Activated CD4-positive, alpha-beta T cell treated with anti-CD3 and anti-CD28 coated beads, Interleukin-2, Interleukin-6, amounts not matched to agents 100 ng/mL and 50 ng/mL, durations not matched to agents 16 hours and 8 hours (primary cell): ENCODE measurements at regions not wholly inside any gene's neighbourhood (a gene's known extent, or its start where the extent isn't known, plus 50 kb on each side); places are given as distances from the start of the nearest gene placed in this dataset.
"Not testable (repeated sequence)": the region's sequence is repeated elsewhere in the genome, so short reads cannot be mapped to it uniquely, and the experiment has no call there.

Experiments
- DNase-seq: peaks from one replicate; pipeline ENCODE4 v3.0.0-alpha.2; 2020

DNA sequence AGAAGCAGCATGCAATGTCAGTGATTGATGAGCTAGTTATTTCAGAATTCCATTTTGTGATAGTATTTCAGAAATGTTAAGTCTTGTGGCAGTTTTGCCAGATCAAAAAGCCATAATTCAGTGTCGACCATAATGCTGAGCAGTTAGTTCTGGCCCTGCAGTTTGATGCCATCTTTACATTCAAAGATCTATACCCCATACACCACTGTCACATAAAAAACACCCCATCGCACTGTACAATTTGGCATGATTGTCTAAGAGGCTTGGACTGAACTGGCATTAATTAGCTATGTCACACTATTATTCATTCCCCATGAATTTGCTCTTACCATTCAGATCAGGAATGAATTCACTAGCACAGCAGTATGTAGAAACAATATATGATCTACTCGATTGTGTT, 127.7 kb upstream of the EPHA3 start:
- no peak for DNase-seq

DNA sequence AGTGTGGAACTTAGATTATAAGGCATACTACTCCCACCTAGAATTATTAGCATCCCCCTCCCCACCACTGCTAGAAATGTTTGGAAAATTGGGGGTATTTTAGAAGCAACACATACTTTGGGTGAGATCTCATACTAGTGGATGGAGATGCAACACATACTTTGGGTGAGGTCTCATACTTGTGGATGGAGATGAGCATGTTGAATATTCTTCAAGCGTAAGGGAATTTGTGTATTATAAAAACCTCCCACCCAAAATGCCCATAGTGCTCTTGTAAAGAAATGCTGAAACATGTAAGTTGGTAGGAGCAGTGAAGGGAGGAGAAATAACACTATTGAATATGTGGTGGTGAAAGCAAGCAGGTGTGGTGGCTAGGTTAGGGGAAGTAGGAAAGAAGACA, 124.0 kb upstream of the EPHA3 start:
- no peak for DNase-seq

DNA sequence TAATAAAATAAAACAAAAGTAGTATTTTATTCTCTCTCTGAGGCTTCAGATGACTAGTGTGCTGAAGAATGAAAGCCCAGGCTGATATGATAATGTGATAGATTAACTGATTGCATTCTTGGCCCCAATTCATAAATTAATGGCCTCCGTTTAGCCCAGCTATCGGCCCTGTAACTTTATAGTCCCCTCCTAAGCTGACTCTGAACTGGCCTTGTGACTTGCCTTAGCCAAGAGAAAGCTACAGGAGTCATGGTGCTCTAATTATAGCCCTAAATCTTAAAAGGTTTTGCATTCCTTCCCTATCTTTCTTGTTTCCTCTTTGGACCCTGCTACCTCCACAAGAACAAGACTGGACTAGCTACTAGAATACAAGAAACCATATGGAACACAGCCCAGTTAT, 123.2 kb upstream of the EPHA3 start:
- DNase-seq: no peak

DNA sequence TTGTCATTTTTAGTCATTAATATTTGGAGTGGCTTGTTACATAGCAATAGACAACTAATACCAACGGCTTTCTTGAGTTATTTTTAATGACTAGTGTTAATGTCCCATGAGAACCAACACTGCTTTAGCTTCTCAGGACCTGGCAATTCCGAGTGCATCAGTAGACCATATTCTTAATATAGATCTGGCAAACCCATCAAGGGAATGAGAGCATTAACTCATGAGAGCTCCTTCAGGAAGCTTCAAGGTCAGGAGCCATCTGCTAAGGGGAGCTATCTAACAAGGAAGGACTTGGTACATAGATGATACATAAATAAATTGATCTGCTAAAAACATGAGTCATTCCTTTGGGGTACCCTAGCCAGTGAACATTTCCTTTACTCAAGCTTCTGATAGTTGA, 122.6 kb upstream of the EPHA3 start:
- no peak for DNase-seq

DNA sequence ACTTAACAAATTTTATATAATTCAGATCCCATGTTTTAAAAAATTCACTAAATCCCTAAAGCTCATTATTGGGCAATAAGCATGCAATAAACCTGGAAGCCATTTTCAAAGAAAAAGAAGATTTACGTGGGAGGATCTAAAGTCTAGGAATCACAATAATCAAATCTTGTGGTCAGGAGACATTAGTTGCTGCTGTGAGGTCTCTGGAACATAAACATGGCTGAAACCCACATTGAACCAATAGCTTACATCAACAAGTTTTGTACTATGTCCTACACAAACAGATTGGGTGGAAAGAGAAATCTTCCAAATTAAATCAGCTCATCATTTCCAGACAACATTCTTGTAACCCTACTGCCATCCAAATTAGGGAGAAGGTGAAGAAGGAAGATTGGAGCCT, 121.9 kb upstream of the EPHA3 start:
- no peak for DNase-seq

DNA sequence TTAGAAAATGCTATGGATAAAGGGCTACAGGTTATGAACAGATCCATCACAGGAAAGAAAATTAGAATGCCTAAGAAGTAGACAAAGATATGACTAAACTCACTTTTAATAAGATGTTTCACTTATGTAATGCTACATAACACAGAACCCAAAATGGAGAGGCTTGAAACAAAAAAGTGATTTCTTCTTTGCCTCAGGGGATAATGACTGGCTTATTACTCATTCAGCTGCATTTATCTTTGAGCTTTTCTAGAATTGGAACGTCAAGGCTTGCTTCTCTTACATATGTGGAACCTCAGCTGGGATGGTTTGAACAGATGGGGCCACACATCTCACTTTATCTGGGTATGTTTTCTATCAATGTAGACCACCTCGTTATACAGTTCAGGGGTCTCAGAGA, 120.6 kb upstream of the EPHA3 start:
- no peak for DNase-seq

DNA sequence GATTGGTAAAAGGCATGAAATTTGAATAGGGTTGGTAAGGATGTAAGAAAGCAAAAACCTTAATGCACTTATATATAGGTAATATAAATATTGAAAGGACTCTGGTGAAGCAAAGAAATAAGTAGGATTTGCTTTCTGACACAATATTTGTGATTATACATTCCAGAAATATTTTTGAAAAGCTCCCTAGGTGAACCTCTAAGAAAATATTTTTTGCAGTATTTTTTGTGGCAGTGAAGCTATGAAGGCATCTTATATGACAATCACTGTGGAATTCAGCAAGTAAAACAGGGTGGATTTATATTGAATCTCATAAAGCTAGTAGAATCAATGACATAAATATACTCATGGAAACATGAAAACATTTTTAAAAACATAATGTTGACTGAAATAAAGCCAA, 119.6 kb upstream of the EPHA3 start:
- no peak for DNase-seq

DNA sequence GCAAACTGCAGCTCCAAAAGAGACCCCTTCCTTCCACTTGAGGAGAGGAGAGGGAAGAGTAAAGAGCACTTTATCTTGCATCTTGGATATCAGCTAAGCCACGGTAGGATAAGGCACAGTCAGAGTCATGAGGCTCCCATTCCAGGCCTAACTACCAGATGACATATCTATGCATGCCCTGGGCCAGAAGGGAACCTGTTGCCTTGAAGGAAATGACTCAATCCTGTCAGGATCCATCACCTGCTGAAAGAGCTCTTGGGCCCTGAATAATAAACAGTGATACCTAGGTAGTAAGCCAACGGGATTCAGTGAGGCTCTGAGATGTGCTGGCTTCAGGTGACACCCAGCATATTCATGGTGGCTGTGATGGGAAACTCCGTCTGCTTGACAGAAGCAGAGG, 118.5 kb upstream of the EPHA3 start:
- no peak for DNase-seq

DNA sequence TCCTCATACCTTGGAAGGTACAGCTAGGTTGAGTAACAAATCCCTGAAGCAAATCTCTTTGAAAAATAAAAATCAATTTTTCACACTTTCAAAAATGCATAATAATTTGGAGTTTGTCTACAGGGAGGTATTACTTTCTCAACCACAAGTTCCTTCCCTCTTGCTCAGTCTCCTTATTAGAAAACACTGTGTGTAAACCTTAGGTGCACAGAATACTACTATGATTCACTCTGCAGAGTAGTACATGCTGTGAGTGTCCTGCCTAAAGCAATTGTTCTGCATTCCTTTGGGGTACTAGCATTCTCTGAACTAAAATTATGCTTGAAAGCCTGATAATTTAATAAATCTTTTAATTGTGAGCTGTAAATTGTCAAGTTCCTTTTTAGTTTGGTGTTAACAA, 115.9 kb upstream of the EPHA3 start:
- no peak for DNase-seq

DNA sequence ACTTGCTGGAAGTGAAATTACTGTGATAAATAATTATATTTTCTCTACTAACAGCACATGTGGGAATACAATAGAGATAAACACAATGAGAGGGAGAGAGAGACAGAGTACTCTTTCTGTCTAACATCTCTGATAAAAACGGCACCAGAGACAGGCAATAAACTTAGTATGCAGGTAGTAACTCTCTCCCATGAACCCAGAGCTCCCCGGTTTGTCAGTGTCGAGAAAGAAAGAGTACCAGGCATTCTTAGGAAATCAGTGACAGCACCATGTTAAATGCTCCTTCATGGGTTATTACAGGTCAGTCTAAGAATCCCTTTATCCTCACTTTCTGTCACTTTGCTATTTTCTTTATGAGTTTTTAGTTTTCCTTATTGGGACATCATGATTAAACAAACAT, 110.7 kb upstream of the EPHA3 start:
- DNase-seq: no peak

DNA sequence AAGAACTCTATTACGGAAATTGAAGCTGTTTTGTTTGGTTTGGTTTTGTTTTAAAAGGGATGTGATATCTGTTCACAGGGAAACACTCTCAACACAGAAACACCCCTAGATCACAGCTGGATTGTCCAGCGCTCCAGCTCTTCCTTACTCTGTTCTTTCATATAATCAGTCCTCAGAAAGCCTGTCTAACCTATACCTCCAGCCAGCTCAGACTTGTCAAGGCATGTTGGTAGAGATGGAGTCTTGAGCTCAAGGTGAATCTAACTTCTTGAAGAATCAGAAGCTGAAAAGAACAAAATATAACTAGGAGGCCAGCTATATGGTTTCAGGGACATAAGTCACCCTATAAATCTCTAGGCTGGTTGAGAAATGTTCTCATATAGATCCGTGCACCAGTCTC, 110.2 kb upstream of the EPHA3 start:
- no peak for DNase-seq

DNA sequence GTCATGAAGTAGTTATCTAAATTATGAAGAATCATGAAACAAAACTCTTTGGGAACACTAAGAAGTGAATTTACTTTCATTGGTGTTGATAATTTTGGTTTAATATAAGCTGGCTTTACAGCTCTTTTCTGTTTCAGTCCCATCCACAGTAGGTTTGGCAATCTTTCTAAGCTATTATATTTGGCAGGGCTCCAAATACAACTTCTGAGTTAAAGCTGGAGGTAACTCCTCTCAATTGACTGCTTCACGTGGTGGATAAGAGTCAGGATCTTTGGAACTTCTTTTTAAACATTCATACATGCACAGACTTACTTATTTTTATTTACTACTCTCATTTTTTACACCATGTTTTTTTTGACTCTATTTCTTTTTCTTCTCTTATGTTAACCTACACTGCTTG, 106.5 kb upstream of the EPHA3 start:
- no peak for DNase-seq

DNA sequence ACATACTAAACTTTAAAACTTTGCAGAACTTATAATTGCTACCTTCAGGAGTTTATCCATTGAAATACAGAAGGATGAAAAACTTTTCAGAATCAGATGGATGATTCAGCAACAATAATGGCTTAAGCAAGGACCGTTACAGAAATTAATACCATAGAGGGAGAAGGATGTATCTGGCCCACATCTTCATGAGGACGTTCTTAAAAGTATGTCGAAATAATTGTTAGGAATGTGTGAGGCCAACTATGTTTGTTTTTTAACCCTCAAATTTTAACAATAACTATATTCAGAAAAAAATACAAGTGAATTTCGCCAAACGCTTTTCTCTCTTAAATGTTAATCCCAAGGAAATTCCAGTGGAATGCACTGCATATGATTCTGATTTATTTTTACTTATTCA, 105.2 kb upstream of the EPHA3 start:
- no peak for DNase-seq

DNA sequence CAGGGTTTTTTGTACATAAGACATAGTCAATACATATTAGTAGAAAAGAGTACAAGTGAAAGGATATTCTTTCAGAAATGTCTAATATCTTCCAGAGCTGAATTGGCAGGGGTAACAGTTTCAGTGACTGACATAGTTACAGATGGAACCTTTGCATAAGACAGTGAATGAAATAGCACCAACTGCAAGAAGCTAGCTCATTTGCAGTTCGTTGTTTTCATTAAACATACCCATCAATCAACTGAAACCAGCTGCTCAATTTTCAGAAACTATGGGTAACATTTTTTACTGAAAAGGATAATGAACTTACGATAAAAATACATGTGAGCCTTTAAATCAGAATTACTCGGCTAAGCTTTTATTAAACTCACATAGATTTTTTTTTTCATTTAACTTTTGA, 93.9 kb upstream of the EPHA3 start:
- no peak for DNase-seq

DNA sequence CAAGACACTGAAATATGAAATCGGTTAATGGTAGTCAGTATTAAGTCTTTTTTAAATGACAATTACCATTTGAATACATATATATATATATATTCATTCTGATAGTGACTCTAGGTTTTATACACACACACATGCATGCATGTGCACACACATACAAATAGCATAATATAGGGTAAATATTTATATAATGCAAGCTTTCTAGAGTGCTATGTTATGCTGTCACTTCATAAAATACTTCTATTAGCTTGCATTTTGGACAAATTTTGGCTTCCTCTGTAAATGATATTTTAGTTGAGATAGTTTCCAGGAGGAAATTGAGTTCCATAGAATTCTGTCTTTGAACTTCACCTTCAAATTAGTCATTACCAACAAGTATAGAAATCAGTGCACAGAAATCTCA, 89.9 kb upstream of the EPHA3 start:
- DNase-seq: no peak

DNA sequence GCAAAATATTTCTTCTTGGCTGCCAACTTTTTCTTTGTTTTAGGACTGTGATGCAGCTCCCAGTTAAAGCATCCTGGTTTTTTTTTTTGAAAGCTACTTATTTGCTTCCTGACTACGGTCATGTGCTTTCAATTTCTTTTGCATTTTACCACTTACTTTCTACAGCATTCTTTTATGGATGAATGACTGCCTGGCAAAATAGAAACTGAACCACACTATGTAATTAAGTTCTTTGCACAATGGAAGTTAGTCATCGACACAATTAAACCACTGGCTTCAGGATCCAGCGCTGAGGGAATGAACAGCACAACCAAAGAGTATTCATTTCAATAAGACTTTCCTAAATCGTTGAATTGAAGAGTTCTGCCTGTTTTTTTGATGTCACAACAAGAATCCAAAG, 82.2 kb upstream of the EPHA3 start:
- DNase-seq: no peak

DNA sequence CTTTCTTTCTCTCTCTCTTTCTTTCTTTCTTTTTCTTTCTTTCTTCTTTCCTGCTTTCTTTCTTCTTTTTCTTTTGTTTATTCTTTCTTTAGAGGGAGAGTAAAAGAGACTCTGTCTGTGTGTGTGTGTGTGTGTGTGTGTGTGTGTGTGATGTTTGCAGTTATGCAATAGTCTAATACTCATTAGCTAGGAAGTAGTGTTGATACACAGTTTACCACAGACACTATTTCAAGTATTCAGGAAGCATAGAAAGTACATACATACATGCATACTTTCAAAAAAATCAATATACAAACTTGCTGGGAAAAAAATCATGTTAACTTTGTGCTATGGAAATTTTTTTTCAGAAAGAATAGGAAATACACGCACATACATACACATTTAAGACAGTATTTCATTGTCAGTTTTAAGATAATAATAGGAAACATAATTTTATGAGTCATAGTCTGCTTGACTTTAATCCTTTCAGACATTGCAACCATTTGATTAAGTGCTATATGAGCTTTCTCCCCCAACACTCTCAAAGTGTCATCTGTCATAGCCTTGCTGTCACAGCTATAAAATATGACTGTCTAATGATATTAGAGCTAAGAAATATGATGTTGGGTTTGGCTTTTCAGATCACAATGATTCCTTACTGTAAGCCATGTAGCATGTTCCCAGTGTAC, 74.9 kb upstream of the EPHA3 start:
- no peak for DNase-seq

DNA sequence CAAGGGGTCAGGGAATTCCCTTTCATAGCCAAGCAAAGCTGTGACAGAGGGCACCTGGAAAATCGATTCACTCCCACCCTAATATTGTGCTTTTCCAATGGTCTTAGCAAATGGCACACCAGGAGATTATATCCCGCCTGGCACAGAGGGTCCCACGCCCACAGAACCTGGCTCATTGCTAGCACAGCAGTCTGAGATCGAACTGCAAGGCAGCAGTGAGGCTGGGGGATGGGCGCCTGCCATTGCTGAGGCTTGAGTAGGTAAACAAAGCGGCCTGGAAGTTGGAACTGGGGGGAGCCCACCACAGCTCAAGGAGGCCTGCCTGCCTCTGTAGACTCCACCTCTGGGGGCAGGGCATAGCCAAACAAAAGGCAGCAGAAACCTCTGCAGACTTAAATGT, 72.7 kb upstream of the EPHA3 start:
- DNase-seq: not testable (repeated sequence)

DNA sequence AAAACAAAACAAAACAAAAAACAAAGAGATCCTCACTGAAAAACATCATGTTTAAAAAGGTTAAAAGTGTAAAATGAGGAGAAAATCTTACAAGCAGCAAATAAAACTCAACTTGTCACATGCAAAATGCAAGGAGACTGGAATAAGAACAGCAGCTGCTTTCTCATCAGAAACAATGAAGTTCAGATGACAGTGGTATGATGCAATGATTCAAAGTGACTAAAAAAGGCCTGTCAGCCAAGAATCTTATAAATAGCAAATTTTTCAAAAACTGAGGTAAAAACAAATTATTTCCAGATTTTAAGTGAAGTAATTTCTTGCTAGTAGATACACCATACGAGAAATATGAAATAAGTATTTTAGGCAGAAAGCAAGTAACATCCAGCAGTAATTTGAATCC, 68.6 kb upstream of the EPHA3 start:
- no peak for DNase-seq

DNA sequence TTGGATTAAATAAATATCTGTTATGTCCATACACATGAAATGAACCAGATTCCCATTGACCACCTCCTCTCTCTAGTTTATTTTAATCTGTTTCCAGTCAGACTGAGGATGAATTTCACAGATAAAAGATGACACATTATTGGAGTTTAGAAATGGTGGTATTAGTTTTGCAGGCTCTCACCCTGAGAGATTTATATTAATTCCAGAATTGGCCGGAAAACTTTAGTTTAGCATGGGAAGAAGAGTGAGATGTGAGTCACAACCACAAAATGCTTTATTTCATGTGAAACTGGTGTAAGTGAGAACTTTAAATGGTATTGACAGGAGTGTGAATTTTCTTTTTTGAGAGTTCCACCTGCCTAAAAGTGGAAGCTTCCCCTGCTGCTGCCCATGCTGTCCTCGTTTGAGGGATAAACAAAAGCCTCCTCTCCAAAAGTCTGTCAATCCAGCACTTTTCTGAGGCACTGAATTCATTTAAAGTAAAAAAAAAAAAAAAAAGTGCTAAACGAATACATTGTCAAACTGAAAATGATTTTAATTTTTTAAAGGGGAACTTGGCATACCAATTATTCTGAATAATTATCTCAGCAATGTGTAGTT, 65.1 kb upstream of the EPHA3 start:
- no peak for DNase-seq

DNA sequence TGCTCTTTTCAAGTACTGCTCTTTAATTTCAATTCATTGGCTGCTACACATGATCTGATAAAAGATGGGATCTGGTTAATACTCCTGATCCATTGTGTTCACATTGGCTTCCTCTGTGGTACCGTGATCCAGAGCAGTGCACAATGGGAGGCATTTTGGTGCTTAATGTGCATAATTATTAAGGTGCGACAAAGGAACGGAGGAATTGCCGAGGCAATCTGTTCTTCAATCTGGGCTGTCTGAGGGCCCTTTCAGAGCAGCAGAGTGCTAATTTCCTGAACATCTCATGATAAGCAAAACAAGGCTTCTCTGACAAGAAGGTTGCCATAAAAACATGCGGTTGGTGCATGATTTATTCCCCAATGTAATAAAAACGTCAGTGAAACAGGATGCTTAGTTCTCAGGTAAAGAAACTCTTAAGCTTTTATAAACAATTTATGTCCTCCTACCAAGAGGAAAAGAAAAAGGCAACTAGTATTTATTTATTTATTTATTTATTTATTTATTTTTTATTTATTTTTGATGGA, 64.0 kb upstream of the EPHA3 start:
- no peak for DNase-seq

DNA sequence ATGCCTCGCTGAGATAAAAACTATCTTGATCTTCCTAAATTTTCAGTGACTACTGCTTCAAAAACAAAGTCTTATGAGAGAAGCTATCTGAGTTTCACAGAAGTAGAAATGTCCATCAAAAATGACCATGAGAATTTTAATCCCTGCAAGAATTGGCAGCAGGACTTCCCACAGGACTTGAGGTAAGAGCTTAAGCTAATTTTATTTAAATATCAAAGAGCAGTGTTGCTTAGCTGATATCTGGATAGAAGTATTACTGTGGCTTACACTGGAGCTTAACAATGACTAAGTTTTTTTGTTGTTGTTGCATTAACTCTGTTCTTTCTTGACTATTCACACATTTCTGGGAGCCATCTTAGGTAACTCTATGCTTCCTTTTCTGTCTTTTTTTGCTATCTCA, 60.8 kb upstream of the EPHA3 start:
- DNase-seq: no peak

DNA sequence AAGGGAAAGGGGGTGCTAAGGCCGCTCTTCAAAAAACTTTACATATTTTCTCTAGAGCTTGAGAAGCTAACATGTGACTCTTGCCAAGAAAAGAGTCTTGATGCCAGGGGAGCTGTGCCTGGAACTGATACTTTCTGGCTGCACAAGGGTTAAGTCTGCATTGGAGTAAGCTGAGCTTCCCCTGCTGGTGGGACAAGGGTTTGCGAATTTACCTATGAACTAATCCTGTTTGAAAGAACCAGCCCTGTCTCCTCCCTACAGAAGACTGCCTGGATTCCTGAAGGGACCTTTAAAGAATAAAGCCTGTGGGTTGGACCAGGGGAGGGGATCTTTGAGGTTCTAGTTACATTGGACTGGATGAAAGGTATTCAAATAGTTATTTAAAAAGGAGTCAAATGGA, 58.3 kb upstream of the EPHA3 start:
- DNase-seq: peak; percentile 0

DNA sequence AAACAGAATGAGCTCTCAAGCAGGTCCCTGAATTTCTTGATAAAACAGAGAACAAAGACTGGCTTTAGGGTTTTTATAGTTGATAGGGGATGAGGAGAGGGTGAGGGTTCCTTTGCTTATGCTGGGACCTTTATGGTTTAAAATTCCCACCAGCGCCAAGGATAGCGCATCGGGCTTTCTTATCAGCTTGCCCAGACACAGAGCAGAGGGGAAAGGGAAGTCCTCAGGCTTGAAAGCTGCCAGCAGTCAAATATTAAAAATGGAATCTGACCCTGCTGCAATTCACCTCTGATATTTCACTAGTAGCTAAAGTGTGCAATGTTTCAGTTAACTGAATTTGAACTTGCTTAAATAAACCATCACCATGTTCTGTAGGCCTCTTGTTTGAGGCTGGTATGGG, 55.0 kb upstream of the EPHA3 start:
- DNase-seq: no peak

DNA sequence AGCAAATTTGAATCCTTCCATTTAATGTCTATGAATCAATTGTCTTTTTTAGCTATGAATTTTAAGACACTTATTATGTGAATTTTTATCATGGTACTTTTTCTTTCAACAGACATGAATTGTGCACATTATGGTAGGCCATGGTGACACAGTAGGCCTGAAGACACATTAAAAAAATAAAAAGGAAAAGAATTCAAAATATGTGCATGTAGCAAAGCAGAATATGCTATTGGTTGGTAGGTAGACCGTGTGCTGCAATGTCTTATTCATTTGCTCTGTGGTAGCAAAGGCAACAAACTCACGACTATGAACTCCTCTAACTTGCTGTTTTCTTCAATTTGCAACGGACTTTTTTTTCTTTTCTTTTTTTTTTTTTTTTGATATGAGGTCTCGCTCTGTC, 50.0 kb upstream of the EPHA3 start:
- no peak for DNase-seq
